Rectal smooth muscle tissue (tissue), 1 donor: ENCODE measurements at regions not wholly inside any gene's neighbourhood (a gene's known extent, or its start where the extent isn't known, plus 50 kb on each side); places are given as distances from the start of the nearest gene placed in this dataset.

Experiments used
- H3K27ac ChIP-seq: one replicate; pipeline ENCODE4 v1.7.0; 2013; ENCODE audit warnings: low read depth, low read length, inconsistent platforms
- H3K27me3 ChIP-seq: one replicate; pipeline ENCODE4 v1.7.0; 2013; ENCODE audit warnings: low read length; ENCODE audit not compliant: control insufficient read depth, insufficient read depth
- H3K36me3 ChIP-seq: one replicate; pipeline ENCODE4 v1.7.0; 2013; ENCODE audit warnings: low read length; ENCODE audit not compliant: control insufficient read depth, insufficient read depth
- H3K4me1 ChIP-seq: one replicate; pipeline ENCODE4 v1.7.0; 2013; ENCODE audit warnings: low read length; ENCODE audit not compliant: control insufficient read depth, insufficient read depth
- H3K4me3 ChIP-seq: one replicate; pipeline ENCODE4 v1.7.0; 2013; ENCODE audit warnings: low read length
- H3K9ac ChIP-seq: one replicate; pipeline ENCODE4 v1.7.0; 2013; ENCODE audit warnings: low read length

DNA sequence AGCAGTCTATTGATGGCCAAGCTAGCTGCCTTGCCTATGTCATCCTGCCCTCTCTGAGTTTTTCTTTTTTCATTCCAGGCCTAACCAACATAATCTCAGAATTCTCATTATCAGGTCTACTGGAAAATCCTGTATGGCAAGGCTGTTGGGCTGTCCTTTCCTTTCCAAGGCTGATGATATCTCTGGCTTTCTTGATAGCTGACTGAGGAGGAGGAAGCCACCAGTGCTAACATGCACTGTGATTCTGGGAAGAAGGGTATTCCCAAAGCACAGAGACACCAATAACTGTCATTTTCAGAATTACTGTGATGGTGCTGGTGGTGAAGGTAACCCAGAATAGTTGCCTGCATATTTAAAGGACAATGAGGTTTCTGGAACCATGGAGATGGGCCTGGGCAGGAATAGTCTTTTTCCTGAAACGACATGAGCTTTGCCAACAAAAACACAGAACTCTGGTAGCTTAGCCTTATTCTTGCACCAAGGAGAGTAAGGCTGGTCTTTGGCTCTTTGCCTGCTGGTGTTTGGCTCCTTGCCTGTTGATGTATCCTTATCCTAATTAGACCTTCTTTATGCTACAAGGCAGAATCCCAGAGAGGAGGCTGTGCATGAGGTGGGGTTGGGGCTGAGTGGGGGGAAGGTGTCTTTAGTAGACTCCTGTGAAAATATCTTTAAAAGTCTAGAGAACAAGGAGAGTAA lies 157.4 kb downstream of the TNFSF18 start:
- H3K27me3 ChIP-seq = no peaks in the 10 kb centered on the region
- H3K27ac ChIP-seq = no peak overlapping the region
- H3K4me3 ChIP-seq = no peak overlapping the region
- H3K9ac ChIP-seq = no peak overlapping the region
- no peaks in the 10 kb centered on the region for H3K36me3 ChIP-seq
- no peaks in the 10 kb centered on the region for H3K4me1 ChIP-seq

DNA sequence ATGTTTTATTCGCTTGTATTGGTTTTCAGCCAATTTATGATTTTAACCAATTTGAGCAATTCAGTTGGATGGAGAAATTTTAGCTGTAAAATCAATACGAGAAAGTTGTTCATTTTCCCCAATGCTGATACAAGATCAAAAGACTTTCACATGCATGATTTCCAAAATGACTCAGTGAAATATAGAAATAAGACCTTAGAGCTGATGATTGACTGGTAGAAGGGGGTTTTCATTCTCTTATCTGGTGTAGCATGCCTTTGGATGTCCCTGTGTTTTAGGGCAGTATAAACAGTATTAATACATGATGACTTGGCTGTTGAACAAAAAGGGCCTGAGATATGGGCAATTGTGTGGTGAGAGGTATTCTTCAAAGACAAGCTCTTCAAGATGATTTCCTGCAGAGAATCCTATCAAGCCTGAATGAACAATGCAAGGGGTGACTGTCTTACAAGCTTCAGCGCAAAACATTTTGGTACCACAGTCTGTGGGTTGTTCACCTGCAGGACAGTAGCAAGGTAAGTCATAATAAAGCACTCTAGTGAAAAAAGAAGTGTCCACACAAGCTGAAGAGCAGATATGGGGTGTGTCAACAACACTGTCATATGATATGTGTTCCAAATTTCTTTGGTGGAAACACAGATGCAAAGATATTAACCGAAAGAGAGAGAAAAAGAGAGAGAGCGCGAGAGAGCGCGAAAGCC lies 156.2 kb downstream of the TNFSF18 start:
- no peak overlapping the region for H3K9ac ChIP-seq
- H3K27ac ChIP-seq = no peak overlapping the region
- no peaks in the 10 kb centered on the region for H3K4me1 ChIP-seq
- no peaks in the 10 kb centered on the region for H3K27me3 ChIP-seq
- no peaks in the 10 kb centered on the region for H3K36me3 ChIP-seq
- no peak overlapping the region for H3K4me3 ChIP-seq

DNA sequence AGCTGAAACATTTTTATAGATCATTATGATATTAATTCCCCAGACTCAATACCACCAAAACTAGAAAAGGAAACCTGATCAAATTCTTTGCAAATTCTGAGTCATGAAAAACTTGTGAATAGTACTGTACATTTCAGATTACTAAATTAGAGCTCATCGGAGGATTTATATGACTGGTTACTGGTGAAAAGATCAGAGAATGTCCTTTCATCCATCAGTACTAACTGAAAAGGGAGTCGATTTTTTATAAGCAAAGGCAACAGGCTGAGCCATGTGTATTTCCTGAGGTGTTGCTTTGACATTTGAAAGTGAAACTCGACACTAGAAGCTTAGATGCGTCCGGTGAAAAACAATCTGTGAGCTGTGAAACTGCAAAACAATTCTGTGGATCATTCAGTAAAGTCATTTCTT lies 155.7 kb downstream of the TNFSF18 start:
- no peaks in the 10 kb centered on the region for H3K36me3 ChIP-seq
- no peak overlapping the region for H3K9ac ChIP-seq
- no peak overlapping the region for H3K4me3 ChIP-seq
- no peak overlapping the region for H3K27ac ChIP-seq
- no peaks in the 10 kb centered on the region for H3K27me3 ChIP-seq
- no peaks in the 10 kb centered on the region for H3K4me1 ChIP-seq

DNA sequence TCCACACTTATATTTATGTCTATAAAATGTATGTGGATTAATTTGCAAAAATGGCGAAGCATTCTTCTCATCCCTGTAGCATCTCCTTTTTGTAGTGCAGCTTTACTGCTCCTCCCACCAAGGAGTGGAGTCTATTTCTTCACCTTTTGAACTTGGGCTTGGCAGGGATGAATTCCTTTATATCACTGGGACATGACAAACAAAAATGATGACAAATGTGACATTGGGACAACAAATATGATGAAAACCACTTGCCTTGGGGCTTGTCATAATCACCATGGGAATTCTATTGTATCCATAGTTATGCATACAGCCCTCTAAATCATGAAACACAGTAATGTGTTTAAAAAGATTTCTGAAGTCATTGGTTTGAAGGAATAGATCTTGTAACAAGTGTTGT lies 155.0 kb downstream of the TNFSF18 start:
- Histone ChIP-seq H3K4me1 (no peaks in the 10 kb centered on the region), H3K36me3 (no peaks in the 10 kb centered on the region), H3K27ac (no peak overlapping the region), H3K27me3 (no peaks in the 10 kb centered on the region), H3K9ac (no peak overlapping the region), H3K4me3 (no peak overlapping the region)

DNA sequence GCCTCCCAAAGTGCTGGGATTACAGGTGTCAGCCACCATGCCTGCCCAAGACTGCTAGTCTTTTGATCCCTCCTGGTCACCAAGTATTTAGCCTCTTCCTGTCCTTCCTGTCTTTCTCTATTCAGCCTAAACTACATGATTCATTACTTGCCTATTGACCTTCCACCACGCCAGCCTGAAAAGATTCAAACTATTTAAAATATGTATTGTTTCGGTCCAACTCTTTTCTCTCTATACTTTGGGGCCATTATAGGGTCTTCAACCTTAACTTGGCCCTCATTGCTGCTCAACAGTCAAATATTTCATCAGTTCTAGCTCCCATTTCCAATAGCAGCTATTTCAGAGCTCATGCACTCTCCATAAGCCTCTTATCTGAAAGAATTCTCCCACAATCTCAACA lies 153.0 kb downstream of the TNFSF18 start:
- no peak overlapping the region for H3K4me3 ChIP-seq
- no peak overlapping the region for H3K27ac ChIP-seq
- no peaks in the 10 kb centered on the region for H3K4me1 ChIP-seq
- no peaks in the 10 kb centered on the region for H3K27me3 ChIP-seq
- no peaks in the 10 kb centered on the region for H3K36me3 ChIP-seq
- H3K9ac ChIP-seq = no peak overlapping the region

DNA sequence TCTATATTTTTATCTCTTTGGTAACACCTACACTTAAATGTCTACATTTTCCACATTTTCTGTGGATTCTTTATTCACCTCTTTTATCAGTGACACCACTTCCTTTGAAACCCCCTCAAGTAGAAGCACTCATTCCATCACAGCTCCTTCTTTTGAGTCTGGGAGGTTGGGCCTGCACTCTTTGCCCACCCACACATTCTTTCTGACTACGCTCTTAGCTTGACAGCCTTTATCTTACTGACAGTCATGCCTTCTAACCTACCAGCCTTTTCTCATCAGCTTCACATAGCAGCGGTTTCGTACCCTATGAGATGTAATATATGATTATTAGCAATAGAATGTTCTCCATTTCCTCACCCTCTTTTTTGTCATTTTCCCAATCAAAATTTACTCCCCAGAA lies 151.9 kb downstream of the TNFSF18 start:
- Histone ChIP-seq H3K4me3 (no peak overlapping the region), H3K27me3 (no peaks in the 10 kb centered on the region)

DNA sequence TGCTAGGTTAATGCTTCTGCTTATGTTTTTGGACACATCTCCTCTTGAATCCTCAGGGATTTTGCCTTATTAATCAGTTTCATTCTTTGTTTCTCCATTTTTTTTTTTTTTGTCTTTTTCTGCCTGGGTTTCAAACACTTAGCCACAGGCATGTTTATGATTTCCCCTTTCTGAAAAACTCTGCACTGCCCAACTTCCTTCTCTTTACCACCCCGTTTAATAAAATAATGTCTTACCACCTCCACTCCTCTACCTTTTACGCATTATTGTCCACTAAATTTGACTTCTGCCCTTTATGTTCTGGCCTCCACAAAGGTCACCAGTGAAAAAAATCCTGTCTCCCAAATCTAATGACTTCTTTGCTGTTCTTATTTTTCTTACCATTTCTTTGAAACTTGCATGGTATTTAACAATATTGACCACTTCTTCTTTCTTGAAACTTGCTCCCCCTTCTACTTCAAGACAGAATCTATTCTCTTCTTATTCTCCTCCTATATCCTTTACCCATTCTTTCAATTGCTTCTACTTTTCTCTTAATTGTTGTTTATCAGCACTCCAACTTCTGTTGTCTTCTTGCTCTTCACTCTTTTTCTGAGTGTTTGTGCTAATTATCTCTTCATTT lies 150.3 kb downstream of the TNFSF18 start:
- H3K9ac ChIP-seq = no peak overlapping the region
- no peak overlapping the region for H3K4me3 ChIP-seq
- no peak overlapping the region for H3K27ac ChIP-seq
- no peaks in the 10 kb centered on the region for H3K36me3 ChIP-seq
- H3K27me3 ChIP-seq = no peaks in the 10 kb centered on the region
- no peaks in the 10 kb centered on the region for H3K4me1 ChIP-seq

More for the DNA sequence above, 151.9 kb downstream of the TNFSF18 start:
- no peaks in the 10 kb centered on the region for H3K4me1 ChIP-seq
- no peak overlapping the region for H3K9ac ChIP-seq
- H3K36me3 ChIP-seq = no peaks in the 10 kb centered on the region
- H3K27ac ChIP-seq = no peak overlapping the region

DNA sequence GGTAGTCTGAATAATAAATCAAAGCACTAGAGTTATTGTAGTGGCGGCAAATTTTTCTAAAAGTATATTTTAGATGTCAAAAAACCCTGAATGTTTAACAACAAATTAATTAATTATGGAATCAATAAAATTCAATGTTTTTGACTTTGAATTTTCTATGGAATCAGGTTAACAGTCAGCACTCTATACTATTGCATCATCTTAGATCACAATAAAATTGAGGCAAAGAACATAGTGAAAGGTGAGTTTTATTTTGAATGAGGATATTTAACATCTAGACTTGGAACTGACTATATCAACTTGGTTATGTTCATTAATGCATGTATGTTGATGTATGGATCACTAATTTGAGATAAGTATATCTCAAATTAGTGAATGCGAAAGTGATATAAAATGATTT lies 148.5 kb downstream of the TNFSF18 start:
- Histone ChIP-seq H3K27me3 (no peaks in the 10 kb centered on the region), H3K36me3 (no peaks in the 10 kb centered on the region), H3K27ac (no peak overlapping the region), H3K4me1 (no peaks in the 10 kb centered on the region), H3K9ac (no peak overlapping the region), H3K4me3 (no peak overlapping the region)

DNA sequence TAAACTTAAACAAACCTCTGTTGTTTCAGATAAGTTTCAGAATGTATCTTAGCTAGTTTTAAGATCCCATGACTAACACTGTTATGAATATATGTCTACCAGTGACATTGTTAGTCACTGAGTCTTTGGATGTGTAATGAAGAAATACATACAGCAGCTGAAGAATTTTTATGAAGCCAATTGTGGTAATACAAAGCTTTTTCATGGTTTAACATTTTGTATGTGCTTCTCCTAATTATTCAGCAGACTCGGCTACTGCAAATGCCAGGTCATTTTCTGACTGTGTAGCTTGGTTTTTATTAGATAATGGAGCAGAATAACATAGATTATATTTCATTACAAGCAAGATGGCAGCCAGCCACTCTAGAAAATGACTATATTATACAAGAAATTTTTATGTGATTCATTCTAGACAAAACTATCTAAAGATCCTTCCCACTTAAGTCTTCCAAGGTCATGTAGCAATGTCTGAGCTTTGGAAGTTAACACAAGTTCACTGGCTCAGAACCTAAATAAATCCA lies 147.8 kb downstream of the TNFSF18 start:
- Histone ChIP-seq H3K27me3 (no peaks in the 10 kb centered on the region), H3K27ac (no peak overlapping the region), H3K36me3 (no peaks in the 10 kb centered on the region), H3K4me3 (no peak overlapping the region), H3K9ac (no peak overlapping the region), H3K4me1 (no peaks in the 10 kb centered on the region)

DNA sequence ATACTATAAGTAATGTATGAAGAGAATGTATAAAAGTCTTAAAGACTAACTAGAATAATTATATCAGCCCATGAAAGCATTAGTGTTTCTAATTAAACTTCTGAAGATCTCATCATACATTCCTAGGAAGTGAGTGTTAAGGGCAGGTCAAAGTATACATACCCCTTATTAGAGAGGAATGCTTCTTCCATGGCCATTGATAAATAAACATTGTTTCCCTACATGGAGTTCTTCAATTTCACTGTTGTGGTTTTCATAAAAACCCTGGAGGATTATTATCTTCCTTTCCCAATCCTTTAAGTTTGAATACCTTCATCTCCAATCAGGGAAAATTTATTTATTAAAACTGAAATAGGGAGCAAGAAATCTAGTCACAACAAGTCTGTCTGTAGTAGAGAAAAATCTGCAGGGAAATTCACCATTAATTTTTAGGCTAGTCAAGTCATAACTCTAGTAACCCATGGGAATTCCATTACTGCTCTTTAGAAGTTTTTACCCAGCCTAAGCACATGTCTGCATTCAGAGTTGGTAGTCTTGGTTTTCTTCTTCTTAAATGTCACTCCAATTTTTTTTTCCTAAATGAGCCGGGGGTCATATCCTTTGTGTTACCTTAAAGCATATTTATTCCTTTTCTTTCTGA lies 147.0 kb downstream of the TNFSF18 start:
- Histone ChIP-seq H3K36me3 (no peaks in the 10 kb centered on the region), H3K4me3 (no peak overlapping the region), H3K9ac (no peak overlapping the region), H3K27me3 (no peaks in the 10 kb centered on the region), H3K4me1 (no peaks in the 10 kb centered on the region), H3K27ac (no peak overlapping the region)

DNA sequence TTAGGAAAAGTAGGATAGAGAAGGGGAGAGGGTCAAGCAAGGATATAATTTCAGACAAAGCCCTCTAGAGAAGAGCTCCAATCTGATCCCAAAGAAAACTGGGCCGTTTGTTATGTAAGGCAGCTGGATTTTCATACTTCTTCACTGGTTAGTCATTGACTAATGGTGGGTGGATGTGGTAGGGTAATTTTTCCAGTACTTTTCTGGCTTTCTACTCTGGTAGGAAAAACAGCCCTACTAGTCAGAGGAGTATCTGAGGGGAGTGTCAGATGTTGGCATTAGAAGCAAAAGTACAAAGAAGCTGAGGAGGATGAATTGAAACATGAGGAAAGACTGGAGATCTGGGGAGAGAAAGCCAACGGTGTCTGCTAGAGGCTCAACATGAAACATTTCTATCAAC lies 145.3 kb downstream of the TNFSF18 start:
- no peaks in the 10 kb centered on the region for H3K36me3 ChIP-seq
- H3K27me3 ChIP-seq = no peaks in the 10 kb centered on the region
- H3K27ac ChIP-seq = no peak overlapping the region
- H3K4me1 ChIP-seq = no peaks in the 10 kb centered on the region
- no peak overlapping the region for H3K4me3 ChIP-seq
- H3K9ac ChIP-seq = no peak overlapping the region

DNA sequence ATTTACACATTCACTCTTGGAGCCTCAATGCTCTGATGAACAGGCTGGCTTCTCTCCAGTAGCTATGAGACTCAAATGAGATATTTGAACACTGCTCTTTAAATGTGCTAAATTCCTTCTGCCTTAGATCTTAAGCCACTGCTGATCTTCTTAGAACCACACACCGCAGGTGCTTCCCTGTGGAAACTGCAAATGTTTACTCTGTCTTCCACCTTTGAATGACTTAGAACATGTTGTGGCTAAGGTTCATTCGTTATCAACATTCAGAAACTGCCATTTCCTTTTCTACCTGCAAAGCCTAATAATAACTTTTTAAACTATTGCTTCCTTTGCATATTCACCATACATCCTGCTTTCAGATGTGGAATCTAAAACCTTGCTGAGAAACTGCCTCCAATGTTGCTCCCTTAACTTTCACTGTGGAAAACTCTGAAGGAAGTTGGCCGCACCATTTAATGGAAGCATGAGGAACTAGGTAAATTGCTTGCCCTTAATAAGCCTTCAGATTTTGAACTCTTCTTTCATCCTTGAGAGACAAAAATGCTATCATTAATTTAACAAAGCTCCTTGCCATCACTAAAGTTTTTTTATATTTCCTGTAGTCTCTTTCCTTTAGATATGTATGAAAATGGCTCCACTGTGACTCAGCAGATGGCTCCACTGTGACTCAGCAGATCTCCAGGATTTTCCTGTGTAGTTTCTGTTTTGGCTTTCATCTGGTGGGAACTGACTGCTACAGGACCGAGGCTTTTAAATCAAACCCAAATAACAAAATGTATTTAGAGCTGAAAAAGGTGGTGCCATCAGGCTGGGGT lies 143.8 kb downstream of the TNFSF18 start:
- H3K4me1 ChIP-seq = no peaks in the 10 kb centered on the region
- no peak overlapping the region for H3K4me3 ChIP-seq
- no peaks in the 10 kb centered on the region for H3K36me3 ChIP-seq
- no peaks in the 10 kb centered on the region for H3K27me3 ChIP-seq
- no peak overlapping the region for H3K9ac ChIP-seq
- no peak overlapping the region for H3K27ac ChIP-seq
